DMS53 treated with DMSO at 0.1 percent for 48 hours (cell line): ENCODE measurements at regions not wholly inside any gene's neighbourhood (a gene's known extent, or its start where the extent isn't known, plus 50 kb on each side); places are given as distances from the start of the nearest gene placed in this dataset.

Experiments used
- DNase-seq: peaks from one replicate; lab custom pipeline; 2025; ENCODE audit not compliant: unreplicated experiment; lab: John Stamatoyannopoulos, UW

GRCh38 chr19:30792561-30793505 is 420.6 kb downstream of the ZNF536 start:
- DNase-seq = no peak

- no peak for DNase-seq
Measured at GRCh38 chr19:30791088-30791487, 418.9 kb downstream of the ZNF536 start.

- DNase-seq = no peak
Measured at GRCh38 chr19:30790056-30790680, 418.0 kb downstream of the ZNF536 start.

GRCh38 chr19:30788105-30788765 is 416.1 kb downstream of the ZNF536 start:
- no peak for DNase-seq

GRCh38 chr19:30785458-30786137 is 413.4 kb downstream of the ZNF536 start:
- no peak for DNase-seq

GRCh38 chr19:30784850-30785457 is 412.8 kb downstream of the ZNF536 start:
- peak; percentile 7 for DNase-seq

GRCh38 chr19:30783936-30784335 is 411.8 kb downstream of the ZNF536 start:
- no peak for DNase-seq

GRCh38 chr19:30783212-30783611 is 411.0 kb downstream of the ZNF536 start:
- DNase-seq = no peak

GRCh38 chr19:30781519-30781918 is 409.3 kb downstream of the ZNF536 start:
- DNase-seq = no peak

- no peak for DNase-seq
Measured at GRCh38 chr19:30781047-30781446, 408.9 kb downstream of the ZNF536 start.

- no peak for DNase-seq
Measured at GRCh38 chr19:30780456-30780855, 408.3 kb downstream of the ZNF536 start.

GRCh38 chr19:30780032-30780431 is 407.8 kb downstream of the ZNF536 start:
- no peak for DNase-seq

GRCh38 chr19:30778961-30779715 is 407.0 kb downstream of the ZNF536 start:
- no peak for DNase-seq

GRCh38 chr19:30778061-30778460 is 405.9 kb downstream of the ZNF536 start:
- DNase-seq = no peak

- no peak for DNase-seq
Measured at GRCh38 chr19:30775956-30776355, 403.8 kb downstream of the ZNF536 start.

- no peak for DNase-seq
Measured at GRCh38 chr19:30774252-30774766, 402.1 kb downstream of the ZNF536 start.

- DNase-seq = no peak
Measured at GRCh38 chr19:30762651-30763050, 390.5 kb downstream of the ZNF536 start.

- no peak for DNase-seq
Measured at GRCh38 chr19:30760014-30760413, 387.8 kb downstream of the ZNF536 start.

- DNase-seq = no peak
Measured at GRCh38 chr19:30757837-30758617, 385.8 kb downstream of the ZNF536 start.
